Esophagus (tissue), 2 donors: ENCODE measurements at regions not wholly inside any gene's neighbourhood (a gene's known extent, or its start where the extent isn't known, plus 50 kb on each side); places are given as distances from the start of the nearest gene placed in this dataset.
"Not testable (repeated sequence)": the region's sequence is repeated elsewhere in the genome, so short reads cannot be mapped to it uniquely, and the experiment has no call there.

ENCODE experiments used
- H3K27ac ChIP-seq, 2 donors: one replicate each; pipeline ENCODE4 v1.5.1; 2013; ENCODE audit warnings: low read depth in 2 of 2, mild to moderate bottlenecking in 2 of 2, inconsistent platforms in 1 of 2, low read length in 1 of 2, moderate library complexity in 1 of 2
- H3K27me3 ChIP-seq, 2 donors: one replicate each; pipeline ENCODE4 v1.6.1; 2013; ENCODE audit warnings: low read length in 2 of 2, control low read depth in 1 of 2, mild to moderate bottlenecking in 1 of 2; ENCODE audit not compliant: insufficient read depth in 2 of 2, control insufficient read depth in 1 of 2
- H3K36me3 ChIP-seq, 2 donors: one replicate each; pipeline ENCODE4 v1.6.1; 2013; ENCODE audit warnings: low read length in 1 of 2; ENCODE audit not compliant: control insufficient read depth in 2 of 2, insufficient read depth in 2 of 2
- H3K4me1 ChIP-seq, 2 donors: one replicate each; pipeline ENCODE4 v1.6.1; 2013; ENCODE audit warnings: low read length in 1 of 2; ENCODE audit not compliant: control insufficient read depth in 2 of 2, insufficient read depth in 2 of 2
- H3K4me3 ChIP-seq, 2 donors: one replicate each; pipeline ENCODE4 v1.5.1; 2013; ENCODE audit warnings: low read length in 2 of 2, mild to moderate bottlenecking in 2 of 2, low read depth in 1 of 2, moderate library complexity in 1 of 2
- H3K9me3 ChIP-seq, 2 donors: one replicate each; pipeline ENCODE4 v1.6.1; 2013; ENCODE audit warnings: mild to moderate bottlenecking in 2 of 2, low read depth in 1 of 2, low read length in 1 of 2, moderate library complexity in 1 of 2; ENCODE audit not compliant: control insufficient read depth in 2 of 2, insufficient read depth in 1 of 2
- whole genome bisulfite sequencing, 2 donors: extraction: QIAGEN DNeasy Blood & Tissue Kit; methylation state at CpG; one replicate each; pipeline ENCODE4 v1.1.7; 2013; 5-methylcytosine and 5-hydroxymethylcytosine counted together
- donor health status: healthy with polysubstance abuse.
- donor health status: Bipolar disorder and iron deficiency.

- no peaks in the 10 kb centered on the region for H3K4me1 ChIP-seq
- no peaks in the 10 kb centered on the region for H3K9me3 ChIP-seq
- H3K4me3 ChIP-seq: no peak overlapping the region
- 81 to 96% methylated on average over 3 of the region's 3 CpGs for WGBS, 2 donors
- no peaks in the 10 kb centered on the region for H3K27me3 ChIP-seq
- H3K27ac ChIP-seq: no peak overlapping the region
- H3K36me3 ChIP-seq: no peaks in the 10 kb centered on the region
Observed at GRCh38 chr9:31556667-31557463, 827.6 kb upstream of the ACO1 start.

GRCh38 chr9:31572190-31572589 is 812.3 kb upstream of the ACO1 start:
- H3K4me3 ChIP-seq, H3K9me3 ChIP-seq, H3K27ac ChIP-seq, H3K36me3 ChIP-seq, H3K27me3 ChIP-seq, H3K4me1 ChIP-seq: not testable (repeated sequence)
- 84 to 86% methylated on average over 1 of the region's 1 CpG for WGBS, 2 donors

GRCh38 chr9:31573561-31573960 is 810.9 kb upstream of the ACO1 start:
- no peaks in the 10 kb centered on the region for H3K36me3 ChIP-seq
- H3K9me3 ChIP-seq: no peaks in the 10 kb centered on the region
- 89 to 93% methylated on average over 2 of the region's 2 CpGs for WGBS, 2 donors
- no peaks in the 10 kb centered on the region for H3K27me3 ChIP-seq
- H3K4me3 ChIP-seq: no peak overlapping the region
- no peak overlapping the region for H3K27ac ChIP-seq
- no peaks in the 10 kb centered on the region for H3K4me1 ChIP-seq

- H3K36me3 ChIP-seq: no peaks in the 10 kb centered on the region
- no peak overlapping the region for H3K27ac ChIP-seq
- WGBS, 2 donors: 82% methylated on average over 4 of the region's 4 CpGs
- H3K4me1 ChIP-seq: no peaks in the 10 kb centered on the region
- H3K9me3 ChIP-seq: no peaks in the 10 kb centered on the region
- H3K27me3 ChIP-seq: no peaks in the 10 kb centered on the region
- H3K4me3 ChIP-seq: no peak overlapping the region
Observed at GRCh38 chr9:31574006-31574765, 810.3 kb upstream of the ACO1 start.

- 35 to 38% methylated on average over 3 of the region's 3 CpGs for WGBS, 2 donors
- no peak overlapping the region for H3K27ac ChIP-seq
- H3K9me3 ChIP-seq: no peaks in the 10 kb centered on the region
- H3K4me1 ChIP-seq: no peaks in the 10 kb centered on the region
- no peaks in the 10 kb centered on the region for H3K27me3 ChIP-seq
- H3K4me3 ChIP-seq: no peak overlapping the region
- H3K36me3 ChIP-seq: no peaks in the 10 kb centered on the region
Observed at GRCh38 chr9:31582071-31582470, 802.4 kb upstream of the ACO1 start.

GRCh38 chr9:31582561-31582960 is 801.9 kb upstream of the ACO1 start:
- no peaks in the 10 kb centered on the region for H3K9me3 ChIP-seq

GRCh38 chr9:31585158-31585557 is 799.3 kb upstream of the ACO1 start:
- no peaks in the 10 kb centered on the region for H3K36me3 ChIP-seq
- no peak overlapping the region for H3K4me3 ChIP-seq
- no peaks in the 10 kb centered on the region for H3K27me3 ChIP-seq
- H3K4me1 ChIP-seq: no peaks in the 10 kb centered on the region
- no peaks in the 10 kb centered on the region for H3K9me3 ChIP-seq
- H3K27ac ChIP-seq: no peak overlapping the region

More at GRCh38 chr9:31582561-31582960, 801.9 kb upstream of the ACO1 start:
- no peak overlapping the region for H3K4me3 ChIP-seq
- H3K27me3 ChIP-seq: no peaks in the 10 kb centered on the region
- H3K27ac ChIP-seq: no peak overlapping the region
- no peaks in the 10 kb centered on the region for H3K4me1 ChIP-seq
- no peaks in the 10 kb centered on the region for H3K36me3 ChIP-seq

GRCh38 chr9:31587146-31587545 is 797.3 kb upstream of the ACO1 start:
- Histone ChIP-seq H3K9me3 (no peaks in the 10 kb centered on the region), H3K4me3 (no peak overlapping the region), H3K4me1 (no peaks in the 10 kb centered on the region), H3K27me3 (no peaks in the 10 kb centered on the region), H3K36me3 (no peaks in the 10 kb centered on the region), H3K27ac (no peak overlapping the region)
- 68 to 72% methylated on average over 3 of the region's 3 CpGs for WGBS, 2 donors

GRCh38 chr9:31588006-31588405 is 796.4 kb upstream of the ACO1 start:
- no peaks in the 10 kb centered on the region for H3K4me1 ChIP-seq
- no peaks in the 10 kb centered on the region for H3K9me3 ChIP-seq
- WGBS, 2 donors: 84 to 85% methylated on average over 4 of the region's 4 CpGs
- H3K27me3 ChIP-seq: no peaks in the 10 kb centered on the region
- H3K27ac ChIP-seq: no peak overlapping the region
- no peaks in the 10 kb centered on the region for H3K36me3 ChIP-seq
- no peak overlapping the region for H3K4me3 ChIP-seq

GRCh38 chr9:31588756-31589155 is 795.7 kb upstream of the ACO1 start:
- Histone ChIP-seq H3K36me3 (no peaks in the 10 kb centered on the region), H3K27me3 (no peaks in the 10 kb centered on the region), H3K9me3 (no peaks in the 10 kb centered on the region), H3K4me1 (no peaks in the 10 kb centered on the region), H3K4me3 (no peak overlapping the region), H3K27ac (no peak overlapping the region)
